HG02588 (cell line): ENCODE measurements at regions not wholly inside any gene's neighbourhood (a gene's known extent, or its start where the extent isn't known, plus 50 kb on each side); places are given as distances from the start of the nearest gene placed in this dataset.
"Not testable (repeated sequence)": the region's sequence is repeated elsewhere in the genome, so short reads cannot be mapped to it uniquely, and the experiment has no call there.

ENCODE experiments used
- ATAC-seq: cut with Tn5 transposase; IDR thresholded peaks from one replicate; pipeline ENCODE4 v1.9.1; 2021; ENCODE audit warnings: mild to moderate bottlenecking, moderate library complexity; ENCODE audit not compliant: unreplicated experiment

DNA sequence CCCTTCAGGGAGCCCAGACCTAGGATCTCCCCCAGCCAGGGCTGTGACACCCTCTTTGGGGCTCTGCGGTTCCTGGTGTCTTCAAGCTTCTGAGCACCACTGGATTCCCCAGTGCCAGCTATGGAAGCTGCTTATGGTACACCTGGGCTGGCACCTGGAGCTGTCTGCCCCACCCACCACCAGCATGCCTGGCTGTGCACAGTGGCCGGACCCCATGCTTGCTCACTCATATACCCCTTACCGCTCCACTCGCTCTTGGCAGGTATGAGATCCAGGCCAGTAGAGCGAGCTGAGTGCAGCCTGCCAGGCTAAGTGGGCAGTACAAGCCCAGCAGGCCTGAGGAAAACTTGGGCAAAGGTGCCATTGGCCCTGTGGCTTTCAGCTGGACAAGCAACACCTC, 114.0 kb downstream of the DACT1 start:
- ATAC-seq = no peak

GRCh38 chr14:58752289-58752688, 114.5 kb downstream of the DACT1 start:
- no peak for ATAC-seq

DNA sequence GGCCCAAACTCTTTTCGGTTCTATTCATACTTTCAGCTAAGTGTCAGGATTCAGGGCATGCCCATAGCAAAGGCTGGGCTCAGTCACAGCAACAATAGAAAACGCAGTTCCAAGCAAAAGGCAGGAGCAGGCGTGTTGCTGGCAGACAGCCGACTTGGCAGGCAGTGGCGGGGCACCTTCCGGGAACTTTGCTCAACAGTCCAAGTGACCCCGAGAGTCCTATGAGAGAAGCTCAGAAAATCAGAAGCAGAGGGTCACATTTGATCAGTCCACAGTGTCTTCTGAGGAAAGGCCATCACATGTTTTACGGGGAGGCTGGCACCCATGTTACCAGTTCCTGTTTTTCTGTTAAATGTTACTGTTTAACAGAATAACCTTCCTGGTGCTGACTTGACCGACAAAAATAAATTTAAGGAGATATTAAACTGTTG, 115.0 kb downstream of the DACT1 start:
- no peak for ATAC-seq

DNA sequence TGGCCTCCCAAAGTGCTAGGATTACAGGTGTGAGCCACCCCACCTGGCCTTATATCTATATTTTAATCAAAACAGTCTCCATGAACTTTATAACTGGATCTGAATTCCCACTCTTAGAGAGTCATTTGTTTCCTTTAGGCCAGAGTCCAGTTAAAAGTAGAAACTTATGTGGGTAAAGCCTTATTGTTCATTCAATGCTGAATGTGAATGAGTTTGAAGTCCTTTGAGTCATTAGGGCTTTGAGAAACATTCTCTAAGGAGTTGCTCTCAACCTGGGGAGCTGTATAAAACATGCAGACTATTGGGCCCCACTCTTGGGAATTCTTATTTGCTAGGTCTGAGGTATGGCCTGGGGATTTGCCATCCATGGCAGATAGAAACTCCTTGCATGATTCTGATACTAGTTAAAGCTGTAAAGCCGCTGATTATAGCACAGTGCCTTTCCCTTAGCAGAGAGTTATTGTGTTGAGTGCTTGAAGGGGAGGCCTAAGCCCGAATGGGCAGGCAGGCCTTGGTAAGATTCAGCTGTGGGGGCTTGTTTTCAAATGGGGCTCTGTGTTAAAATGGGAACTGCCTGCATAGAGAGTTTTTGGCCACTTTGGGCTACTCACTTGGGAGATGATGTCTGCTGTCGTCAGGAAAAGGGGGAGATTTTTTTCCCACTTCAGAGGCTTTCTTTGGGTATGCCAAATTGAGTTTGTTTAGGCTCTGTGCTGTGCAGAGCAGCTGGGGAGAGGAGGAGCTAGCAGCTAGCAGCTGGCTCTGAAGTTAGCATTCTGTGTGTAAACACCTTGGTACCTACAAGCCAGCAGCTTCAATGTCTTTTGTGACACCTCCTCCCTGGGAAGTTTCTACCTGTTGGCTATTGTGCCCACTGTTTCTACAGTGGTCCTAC, 117.5 kb downstream of the DACT1 start:
- ATAC-seq = no peak

DNA sequence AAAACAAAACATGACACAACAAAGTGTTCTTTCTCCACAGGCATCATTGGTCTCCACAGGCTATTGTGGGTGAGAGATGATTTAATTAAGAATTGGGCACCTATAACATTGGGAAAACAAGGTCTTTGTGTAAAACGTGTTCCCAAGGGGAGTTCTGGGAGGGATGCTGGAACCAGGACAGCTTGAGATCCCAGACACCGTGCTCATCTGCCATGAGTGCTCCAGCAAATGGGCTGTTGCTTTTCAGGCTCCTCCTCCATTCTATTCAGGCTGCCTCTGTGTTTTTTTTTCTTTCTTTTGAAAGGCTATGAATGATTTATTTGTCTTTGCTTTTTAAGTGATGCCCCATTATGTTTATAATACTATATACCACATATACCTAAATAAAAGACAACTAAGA, 122.4 kb downstream of the DACT1 start:
- no peak for ATAC-seq

- ATAC-seq = no peak
These were observed 124.9 kb downstream of the DACT1 start for GRCh38 chr14:58762629-58763028.

- ATAC-seq = no peak
These were observed 125.4 kb downstream of the DACT1 start for GRCh38 chr14:58763210-58763609.

GRCh38 chr14:58765418-58765831, 127.7 kb downstream of the DACT1 start:
- no peak for ATAC-seq

DNA sequence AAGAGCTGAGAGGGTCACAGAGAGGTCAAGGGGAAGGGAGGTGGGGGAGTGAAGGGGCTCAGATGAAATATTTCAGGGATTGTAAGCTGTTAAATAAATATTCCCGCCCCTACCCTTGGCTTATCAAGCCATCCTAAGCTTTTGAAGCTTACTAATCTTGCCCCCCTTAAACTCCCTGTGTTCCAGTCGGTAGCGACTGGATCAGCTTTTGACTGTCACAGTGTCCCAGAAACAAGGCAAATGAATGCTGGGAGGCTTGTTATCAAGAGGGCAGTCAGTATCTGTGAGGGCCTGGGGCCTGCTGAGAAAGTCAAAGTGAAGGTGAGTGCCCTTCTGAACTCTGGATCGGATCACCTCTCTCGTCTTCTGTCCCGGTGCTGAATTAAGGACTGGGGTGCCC, 128.1 kb downstream of the DACT1 start:
- ATAC-seq = no peak

- no peak for ATAC-seq
These were observed 131.4 kb downstream of the DACT1 start for GRCh38 chr14:58769011-58769643.

GRCh38 chr14:58769771-58770170, 132.0 kb downstream of the DACT1 start:
- no peak for ATAC-seq

- no peak for ATAC-seq
These were observed 132.8 kb downstream of the DACT1 start for GRCh38 chr14:58770491-58770982.

DNA sequence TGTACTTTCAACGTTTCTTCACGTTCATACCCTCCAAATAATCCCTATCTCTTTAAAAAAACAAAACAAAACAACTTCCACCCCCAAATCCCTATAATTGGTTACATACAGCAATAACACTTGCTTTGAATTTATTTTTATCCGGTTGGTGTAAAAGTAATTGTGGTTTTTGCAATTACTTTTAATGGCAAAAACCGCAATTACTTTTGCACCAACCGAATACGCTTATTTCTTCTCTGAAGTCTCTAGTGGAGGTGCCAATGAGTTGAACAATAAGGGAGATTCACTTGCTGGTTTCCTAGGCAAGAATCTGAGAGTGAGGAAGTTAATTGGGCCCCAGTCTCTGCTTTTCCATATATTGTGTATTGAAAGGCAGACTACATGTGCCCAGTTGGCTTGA, 133.3 kb downstream of the DACT1 start:
- no peak for ATAC-seq

DNA sequence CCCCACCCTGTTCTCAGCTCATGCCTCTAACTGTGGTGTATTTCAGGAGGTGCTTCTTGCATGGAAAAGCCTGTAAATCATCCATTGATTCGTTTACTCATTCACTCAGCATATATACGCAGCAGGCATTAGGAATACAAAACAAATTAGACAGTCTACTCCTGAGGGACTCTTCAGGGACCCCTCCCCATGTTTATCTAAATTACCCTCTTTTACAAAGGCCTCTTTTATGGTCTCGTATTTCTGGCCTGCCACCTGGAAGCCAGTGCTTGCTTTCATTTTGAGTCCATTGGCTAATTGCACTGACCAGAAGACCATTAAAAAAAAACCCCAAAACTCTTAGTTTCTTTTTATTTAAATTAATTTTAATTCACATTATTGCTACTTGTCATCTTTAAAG, 134.4 kb downstream of the DACT1 start:
- ATAC-seq = no peak

GRCh38 chr14:58772794-58773620, 135.2 kb downstream of the DACT1 start:
- no peak for ATAC-seq

DNA sequence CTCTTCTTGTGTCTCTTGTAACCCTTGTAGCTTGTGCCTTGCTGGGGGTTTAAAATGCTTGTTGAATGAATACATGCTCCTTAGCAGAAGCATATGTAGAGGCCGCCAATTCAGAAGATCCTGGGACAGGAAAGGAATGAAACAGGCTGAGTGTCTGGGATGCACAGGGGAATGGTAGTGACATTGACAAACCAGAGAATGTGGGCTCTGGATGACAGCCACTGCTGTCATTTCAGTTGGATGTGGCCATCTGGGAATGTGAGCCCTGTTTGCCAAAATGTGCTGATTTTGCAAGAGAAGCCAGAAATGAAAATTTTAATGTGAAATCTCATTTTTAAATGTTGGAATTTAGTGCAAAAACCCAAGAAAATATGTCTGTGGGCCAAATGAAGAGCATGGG, 136.8 kb downstream of the DACT1 start:
- ATAC-seq = no peak

GRCh38 chr14:58775130-58775529, 137.4 kb downstream of the DACT1 start:
- not testable (repeated sequence) for ATAC-seq

DNA sequence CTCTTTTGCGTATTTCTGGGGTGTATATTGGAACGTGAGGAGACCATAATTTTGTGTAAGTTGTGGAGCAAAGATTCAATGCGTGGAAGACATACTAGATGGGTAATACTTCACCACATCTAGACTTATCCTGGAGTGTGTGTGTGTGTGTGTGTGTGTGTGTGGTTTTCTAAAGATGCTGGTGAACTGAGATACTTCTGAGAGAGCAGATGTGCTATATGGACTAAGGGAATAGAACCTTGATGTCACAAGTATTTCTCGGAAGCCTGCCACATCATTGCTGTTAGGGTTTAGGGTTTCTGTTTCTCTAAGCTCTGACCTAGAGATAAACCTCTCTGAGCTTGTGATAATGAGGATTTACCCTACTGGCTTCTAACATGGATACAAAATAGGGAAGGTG, 138.8 kb downstream of the DACT1 start:
- ATAC-seq = no peak

GRCh38 chr14:58777541-58777979, 139.8 kb downstream of the DACT1 start:
- peak; percentile 78 for ATAC-seq

DNA sequence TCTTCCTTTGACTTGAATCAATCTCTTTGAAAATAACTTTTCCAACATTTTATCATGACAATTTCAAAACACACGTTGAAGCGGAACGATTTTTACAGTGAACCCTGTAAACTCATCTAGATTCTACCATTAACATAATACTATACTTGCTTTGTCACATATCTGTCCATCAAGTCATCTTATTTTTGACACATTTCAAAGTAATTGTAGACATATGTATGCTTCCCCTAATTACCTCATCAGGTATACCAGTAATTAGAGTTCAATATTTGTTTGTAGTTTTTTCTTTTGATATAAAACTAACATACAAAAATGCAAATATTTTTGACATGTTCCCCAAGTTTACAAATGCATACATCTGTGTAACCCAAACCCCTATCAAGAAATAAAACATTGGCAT, 140.4 kb downstream of the DACT1 start:
- no peak for ATAC-seq

DNA sequence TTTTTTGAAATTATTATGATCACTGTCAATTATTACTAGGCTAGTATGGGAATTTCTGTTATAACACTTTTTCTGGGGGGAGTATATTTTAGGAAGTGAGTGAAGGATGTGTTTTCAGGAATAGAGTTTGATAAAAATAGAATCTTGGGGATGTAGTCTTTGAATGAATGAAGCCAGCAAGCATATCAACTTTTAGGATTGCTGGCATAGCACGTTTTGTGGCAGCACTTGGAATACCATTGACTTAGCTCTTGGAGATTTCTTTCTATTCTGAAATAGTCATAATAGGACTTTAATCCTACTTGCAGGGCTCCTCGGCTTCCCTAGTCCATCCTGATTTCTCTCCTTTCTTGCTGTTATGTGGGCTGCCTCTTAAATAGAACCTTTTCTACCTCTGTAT, 141.6 kb downstream of the DACT1 start:
- no peak for ATAC-seq
